ENCODE measurements at regions not wholly inside any gene's neighbourhood (a gene's known extent, or its start where the extent isn't known, plus 50 kb on each side); places are given as distances from the start of the nearest gene placed in this dataset.

- TF ChIP-seq CTCF (IDR thresholded peaks at IDR 0.05; ENCODE audit: low read depth, low read length) (no peak), POLR2A (IDR thresholded peaks at IDR 0.05; ENCODE audit: extremely low read depth, insufficient read length) (no peak), MYC (IDR thresholded peaks at IDR 0.05; ENCODE audit: low read depth, low read length) (no peak)
These were observed 273.0 kb upstream of the SMC2 start for GRCh38 chr9:103821115-103821514.

Data from NB4 (cell line).